Right cardiac atrium (tissue), 5 donors: ENCODE measurements at regions not wholly inside any gene's neighbourhood (a gene's known extent, or its start where the extent isn't known, plus 50 kb on each side); places are given as distances from the start of the nearest gene placed in this dataset.
"Not testable (repeated sequence)": the region's sequence is repeated elsewhere in the genome, so short reads cannot be mapped to it uniquely, and the experiment has no call there.

Experiments
- ATAC-seq, 2 donors: fragments of 200-7000 bp; cut with Tn5 transposase; one replicate each; pipeline versions ENCODE4 v1.8.0 to v1.9.1; 2020; ENCODE audit warnings: moderate library complexity in 2 of 2, mild to moderate bottlenecking in 1 of 2
- DNase-seq, 3 donors: peaks; one replicate each; pipeline ENCODE4 v3.0.0-alpha.2; 2020
- H3K27ac ChIP-seq: one replicate; pipeline ENCODE4 v1.5.1; 2013; ENCODE audit warnings: mild to moderate bottlenecking, low read length, control low read depth, moderate library complexity
- H3K27me3 ChIP-seq: one replicate; pipeline ENCODE4 v1.6.1; 2013; ENCODE audit not compliant: control insufficient read depth, insufficient read depth
- H3K4me1 ChIP-seq: one replicate; pipeline ENCODE4 v1.6.1; 2013; ENCODE audit warnings: low read length; ENCODE audit not compliant: control insufficient read depth, insufficient read depth
- H3K4me3 ChIP-seq: one replicate; pipeline ENCODE4 v1.5.1; 2013; ENCODE audit warnings: low read length, control low read depth
- H3K9me3 ChIP-seq: one replicate; pipeline ENCODE4 v1.6.1; 2013; ENCODE audit warnings: low read length; ENCODE audit not compliant: control insufficient read depth
- WGBS: extraction: QIAGEN DNeasy Blood & Tissue Kit; methylation state at CpG from one replicate; pipeline ENCODE4 v1.1.7; 2013; 5-methylcytosine and 5-hydroxymethylcytosine counted together
- intact Hi-C, 4 donors: fragments of 100-400 bp; cut with DNase I; formaldehyde crosslinking; loops; one replicate each; pipeline versions ENCODE4 v1.11.0 to v1.14.0; 2022 to 2023
- donor health status: healthy with polysubstance abuse.
- donor health status: DM: no; HTN: yes; CAD: no.
- donor health status: DM: no; HTN: no; CAD: no.
- donor health status: DM: no; HTN: yes; CAD: no; lungs with severe emphysema.
- donor health status: DM: yes; HTN: yes; CAD: no.

DNA sequence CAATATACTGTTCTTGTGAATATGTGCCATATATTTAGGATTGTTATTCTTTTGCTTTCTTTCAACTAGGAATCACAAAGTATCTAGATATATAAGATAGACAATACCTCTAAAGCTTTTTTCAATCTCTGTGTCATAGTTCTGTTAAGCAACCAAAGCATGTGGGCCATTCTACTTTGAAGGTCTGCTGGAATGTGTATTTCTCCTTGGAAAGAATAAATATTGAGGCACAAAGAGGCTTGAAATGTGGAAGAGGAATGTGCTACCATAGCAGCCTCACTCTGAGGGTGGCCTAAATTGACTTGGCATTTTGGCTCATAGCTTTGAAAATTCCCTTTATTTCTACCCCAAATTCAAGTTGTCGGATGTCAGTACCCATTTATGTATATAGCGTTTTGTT, 488.5 kb upstream of the MAN1A1 start:
- Histone ChIP-seq H3K27ac (no peak overlapping the region), H3K4me3 (no peak overlapping the region), H3K9me3 (no peaks in the 10 kb centered on the region), H3K4me1 (no peaks in the 10 kb centered on the region), H3K27me3 (no peaks in the 10 kb centered on the region)
- intact Hi-C loops, result no loop called here
- DNase-seq (no peak), ATAC-seq (no peak)
- WGBS, result 95% methylated on average over 2 of the region's 2 CpGs

DNA sequence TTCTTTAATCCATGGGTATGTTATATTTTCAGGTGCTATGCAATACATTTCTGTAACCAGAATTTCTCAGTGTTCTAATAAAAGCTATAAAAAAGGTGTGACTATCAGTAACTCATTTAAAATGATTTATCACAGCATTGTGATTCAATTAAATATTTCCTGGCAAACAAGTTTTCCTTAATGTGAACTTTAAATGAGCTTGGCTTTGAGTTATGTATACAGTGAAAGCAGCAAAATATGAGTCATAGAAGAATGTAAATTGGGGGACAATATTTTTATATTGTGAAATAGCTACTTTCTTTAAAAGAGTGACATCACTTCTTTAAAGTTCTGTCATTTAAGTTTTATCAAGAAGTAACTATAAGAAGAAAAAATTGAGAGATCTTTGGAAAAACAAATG, 484.9 kb upstream of the MAN1A1 start:
- H3K9me3 ChIP-seq, result no peaks in the 10 kb centered on the region
- H3K27me3 ChIP-seq, result no peaks in the 10 kb centered on the region
- intact Hi-C loops, result no loop called here
- DNase-seq (no peak), ATAC-seq (no peak)
- no peak overlapping the region for H3K27ac ChIP-seq
- H3K4me3 ChIP-seq, result no peak overlapping the region
- H3K4me1 ChIP-seq, result no peaks in the 10 kb centered on the region

DNA sequence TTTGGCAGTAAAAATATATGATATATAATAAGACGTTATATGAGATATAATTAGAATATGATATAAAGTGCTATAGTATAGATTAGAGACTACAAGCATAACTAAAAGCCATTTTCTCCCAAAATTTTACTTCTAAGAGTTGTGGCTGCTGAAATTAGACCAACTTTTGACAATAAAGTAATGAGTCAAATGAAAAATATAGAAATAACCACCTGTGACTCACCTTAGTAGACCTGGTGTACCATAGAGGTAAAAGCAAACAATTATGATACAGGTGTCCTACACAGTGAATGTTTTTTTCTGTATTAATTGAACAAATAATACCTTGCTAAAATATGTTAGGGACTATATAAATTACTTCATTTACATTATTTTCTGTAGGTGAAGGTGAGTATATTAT, 482.9 kb upstream of the MAN1A1 start:
- Histone ChIP-seq H3K4me3 (no peak overlapping the region), H3K4me1 (no peaks in the 10 kb centered on the region), H3K9me3 (no peaks in the 10 kb centered on the region), H3K27ac (no peak overlapping the region), H3K27me3 (no peaks in the 10 kb centered on the region)
- no peak for DNase-seq
- intact Hi-C loops, result no loop called here
- no peak for ATAC-seq
- WGBS, result 53% methylated on average over 1 of the region's 1 CpG

DNA sequence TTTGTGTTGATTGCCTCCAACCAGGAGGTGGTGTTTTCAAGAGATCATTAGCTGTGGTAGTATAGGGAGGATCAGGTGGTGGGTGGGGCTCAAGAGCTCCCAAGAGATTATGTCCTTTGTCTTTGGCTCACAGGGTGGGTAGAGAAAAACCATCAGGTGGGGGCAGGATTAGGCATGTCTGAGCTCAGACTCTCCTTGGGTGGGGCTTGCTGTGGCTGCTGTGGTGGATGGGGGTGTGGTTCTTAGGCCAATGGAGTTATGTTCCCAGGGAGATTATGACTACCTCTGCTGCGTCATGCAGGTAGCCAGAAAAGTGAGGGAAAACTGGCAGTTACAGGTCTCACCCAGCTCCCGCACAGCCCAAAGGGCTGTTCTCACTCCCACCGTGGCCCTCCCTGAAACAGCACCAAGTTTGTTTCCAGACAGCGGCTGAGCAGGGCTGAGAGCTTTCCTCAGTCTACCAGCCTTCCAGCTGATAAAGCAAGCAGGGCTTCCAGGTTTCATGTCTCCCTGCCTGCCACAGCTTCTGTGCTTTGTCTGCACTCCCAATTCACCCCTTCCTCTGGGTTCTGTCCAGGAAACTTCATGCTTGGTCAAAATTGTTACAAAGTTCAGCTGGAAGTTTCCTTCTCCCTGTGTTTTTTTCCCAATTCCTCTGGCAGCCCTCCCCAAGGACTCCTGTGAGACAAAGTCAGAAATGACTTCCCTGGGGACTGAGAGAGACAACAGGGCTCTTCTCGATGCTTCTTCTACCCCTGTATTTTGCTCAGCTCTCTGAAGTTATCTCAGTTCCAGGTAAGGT, 481.1 kb upstream of the MAN1A1 start:
- no peak overlapping the region for H3K4me3 ChIP-seq
- H3K4me1 ChIP-seq, result no peaks in the 10 kb centered on the region
- intact Hi-C loops, result no loop called here
- WGBS, result 62% methylated on average over 5 of the region's 5 CpGs
- no peak overlapping the region for H3K27ac ChIP-seq
- H3K9me3 ChIP-seq, result no peaks in the 10 kb centered on the region
- H3K27me3 ChIP-seq, result no peaks in the 10 kb centered on the region
- ATAC-seq, result no peak
- no peak for DNase-seq

DNA sequence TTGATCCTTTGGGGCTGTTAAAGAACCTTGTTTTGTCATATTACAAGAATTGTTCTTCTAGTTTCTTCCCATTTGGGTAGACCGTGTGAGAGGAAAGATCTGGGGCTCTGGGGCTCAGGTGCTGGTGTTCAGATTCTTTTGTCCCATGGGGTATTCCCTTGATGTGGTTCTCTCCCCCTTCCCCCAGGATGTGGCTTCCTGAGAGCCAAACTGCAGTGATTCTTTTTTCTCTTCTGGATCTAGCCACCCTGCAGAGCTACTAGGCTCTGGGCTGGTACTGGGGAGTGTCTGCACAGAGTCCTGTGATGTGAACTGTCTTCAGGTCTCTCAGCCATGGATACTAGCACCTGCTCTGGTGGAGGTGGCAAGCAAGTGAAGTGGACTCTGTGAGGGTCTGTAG, 480.5 kb upstream of the MAN1A1 start:
- H3K27ac ChIP-seq, result no peak overlapping the region
- no peak overlapping the region for H3K4me3 ChIP-seq
- H3K9me3 ChIP-seq, result no peaks in the 10 kb centered on the region
- H3K4me1 ChIP-seq, result no peaks in the 10 kb centered on the region
- no peak for DNase-seq
- WGBS, result 85% methylated on average over 1 of the region's 1 CpG
- no peak for ATAC-seq
- no peaks in the 10 kb centered on the region for H3K27me3 ChIP-seq
- intact Hi-C loops, result no loop called here

DNA sequence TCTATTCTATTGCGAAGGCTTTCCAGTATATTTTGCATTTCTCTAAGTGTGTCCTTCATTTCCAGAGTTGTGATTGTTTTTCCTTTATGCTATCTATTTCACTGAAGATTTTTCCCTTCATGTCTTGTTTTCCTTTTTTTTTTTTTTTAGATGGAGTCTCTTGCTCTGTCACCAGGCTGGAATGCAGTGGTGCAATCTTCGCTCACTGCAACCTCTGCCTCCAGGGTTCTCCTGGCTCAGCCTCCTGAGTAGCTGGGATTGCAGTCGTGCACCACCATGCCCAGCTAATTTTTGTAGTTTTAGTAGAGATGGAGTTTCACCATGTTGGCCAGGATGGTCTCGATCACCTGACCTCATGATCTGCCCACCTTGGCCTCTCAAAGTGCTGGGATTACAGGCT, 479.9 kb upstream of the MAN1A1 start:
- ATAC-seq, H3K4me1 ChIP-seq, H3K27ac ChIP-seq, H3K4me3 ChIP-seq, H3K27me3 ChIP-seq, intact Hi-C loops, H3K9me3 ChIP-seq, DNase-seq: not testable (repeated sequence)
- 91% methylated on average over 4 of the region's 4 CpGs for WGBS

DNA sequence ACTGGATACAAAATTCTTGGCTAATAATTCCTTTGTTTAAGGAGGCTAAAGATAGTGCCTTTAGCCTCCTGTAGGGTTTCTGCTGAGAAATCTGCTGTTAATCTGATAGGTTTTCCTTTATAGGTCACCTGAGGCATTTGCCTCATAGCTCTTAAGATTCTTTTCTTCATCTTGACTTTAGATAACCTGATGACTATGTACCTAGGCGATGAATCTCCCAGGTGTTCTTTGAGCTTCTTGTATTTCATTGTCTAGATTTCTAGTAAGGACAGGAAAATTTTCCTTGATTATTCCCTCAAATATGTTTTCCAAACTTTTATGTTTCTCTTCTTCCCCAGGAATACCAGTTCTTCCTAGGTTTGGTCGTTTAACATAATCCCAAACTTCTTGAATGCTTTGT, 479.4 kb upstream of the MAN1A1 start:
- H3K4me1 ChIP-seq, result no peaks in the 10 kb centered on the region
- intact Hi-C loops, result no loop called here
- ATAC-seq (no peak), DNase-seq (no peak)
- H3K4me3 ChIP-seq, result no peak overlapping the region
- no peaks in the 10 kb centered on the region for H3K27me3 ChIP-seq
- 94% methylated on average over 2 of the region's 2 CpGs for WGBS
- H3K9me3 ChIP-seq, result no peaks in the 10 kb centered on the region
- H3K27ac ChIP-seq, result no peak overlapping the region

DNA sequence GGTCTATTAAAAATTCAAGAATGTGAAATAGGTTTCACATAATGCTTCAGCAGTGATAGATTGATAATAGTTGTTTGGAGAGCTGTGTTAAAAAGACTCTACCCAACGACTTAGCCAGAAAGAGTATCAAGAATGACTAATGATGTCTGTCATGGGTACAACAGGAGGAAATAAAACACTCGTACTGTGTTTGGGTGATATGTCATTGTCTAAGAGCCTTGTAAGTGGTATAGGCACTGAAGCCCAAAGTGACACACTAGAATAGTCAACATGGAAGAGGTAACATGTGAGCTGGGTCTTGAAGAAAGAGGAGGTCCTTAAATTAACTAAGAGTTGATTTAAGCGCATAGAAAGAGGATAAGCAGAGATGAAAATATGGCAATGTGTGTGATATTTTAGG, 471.8 kb upstream of the MAN1A1 start:
- Histone ChIP-seq H3K9me3 (no peaks in the 10 kb centered on the region), H3K27ac (no peak overlapping the region), H3K27me3 (no peaks in the 10 kb centered on the region), H3K4me3 (no peak overlapping the region), H3K4me1 (no peaks in the 10 kb centered on the region)
- ATAC-seq (no peak), DNase-seq (no peak)
- 53% methylated on average over 3 of the region's 3 CpGs for WGBS
- intact Hi-C loops, result no loop called here

DNA sequence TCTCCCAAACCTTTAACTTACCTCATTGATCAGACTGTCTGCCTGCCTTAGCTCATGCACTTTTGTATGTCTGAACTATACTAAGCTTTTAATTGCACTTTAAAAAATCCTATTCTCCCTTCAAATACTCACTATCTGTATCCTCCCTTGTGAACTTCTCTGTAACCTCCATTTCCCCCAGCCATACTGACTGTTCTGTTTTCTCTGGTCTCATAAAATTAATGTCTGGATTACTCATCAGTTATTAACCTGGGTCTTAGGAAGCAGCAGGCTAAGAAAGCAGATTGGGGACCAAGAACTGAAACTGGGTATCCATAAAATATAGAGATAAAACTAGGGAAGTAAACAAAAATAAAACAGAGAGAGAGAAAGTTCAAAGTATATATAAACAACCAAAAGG, 469.3 kb upstream of the MAN1A1 start:
- no peak for ATAC-seq
- Histone ChIP-seq H3K27ac (no peak overlapping the region), H3K9me3 (no peaks in the 10 kb centered on the region), H3K4me1 (no peaks in the 10 kb centered on the region), H3K27me3 (no peaks in the 10 kb centered on the region), H3K4me3 (no peak overlapping the region)
- DNase-seq, result no peak
- intact Hi-C loops, result no loop called here

DNA sequence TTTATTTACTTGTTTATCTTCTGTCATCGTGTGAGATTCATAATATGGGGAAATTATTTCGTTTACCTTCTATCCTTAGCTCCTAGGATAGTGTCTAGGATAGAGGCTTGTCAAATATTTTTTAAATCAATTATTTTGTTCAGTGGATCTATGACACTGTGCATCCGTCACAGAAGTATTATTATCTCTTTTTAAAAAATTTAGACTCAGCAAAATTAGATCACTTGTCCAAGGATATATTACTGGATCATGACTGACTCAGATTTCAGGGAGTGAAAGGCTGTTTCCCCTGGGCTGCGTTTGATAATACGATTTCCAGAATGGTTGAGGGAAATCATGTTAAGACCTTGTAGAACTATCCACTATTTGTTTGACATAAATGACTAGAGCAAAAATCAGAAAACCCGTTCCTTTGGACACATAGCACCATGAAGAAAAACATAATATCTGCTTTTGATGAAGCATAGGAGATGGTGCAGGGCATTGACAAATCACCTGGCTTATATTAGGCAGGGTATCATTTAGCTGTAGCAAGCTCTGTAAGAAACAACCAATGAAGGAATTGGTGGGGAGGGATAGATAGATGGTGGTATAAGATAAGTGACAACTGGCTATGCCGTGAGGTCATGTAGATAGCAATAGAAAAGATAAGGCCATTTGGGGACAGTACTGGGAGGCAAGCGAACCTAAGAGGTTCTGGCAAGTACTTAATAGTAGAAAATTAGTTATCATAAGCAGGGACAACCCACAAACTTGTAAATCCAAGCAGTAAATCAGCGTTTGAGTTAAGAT, 465.2 kb upstream of the MAN1A1 start:
- H3K4me3 ChIP-seq, result no peak overlapping the region
- 75% methylated on average over 9 of the region's 9 CpGs for WGBS
- H3K9me3 ChIP-seq, result no peaks in the 10 kb centered on the region
- intact Hi-C loops, result no loop called here
- no peaks in the 10 kb centered on the region for H3K4me1 ChIP-seq
- H3K27me3 ChIP-seq, result no peaks in the 10 kb centered on the region
- DNase-seq (no peak), ATAC-seq (no peak)
- no peak overlapping the region for H3K27ac ChIP-seq

DNA sequence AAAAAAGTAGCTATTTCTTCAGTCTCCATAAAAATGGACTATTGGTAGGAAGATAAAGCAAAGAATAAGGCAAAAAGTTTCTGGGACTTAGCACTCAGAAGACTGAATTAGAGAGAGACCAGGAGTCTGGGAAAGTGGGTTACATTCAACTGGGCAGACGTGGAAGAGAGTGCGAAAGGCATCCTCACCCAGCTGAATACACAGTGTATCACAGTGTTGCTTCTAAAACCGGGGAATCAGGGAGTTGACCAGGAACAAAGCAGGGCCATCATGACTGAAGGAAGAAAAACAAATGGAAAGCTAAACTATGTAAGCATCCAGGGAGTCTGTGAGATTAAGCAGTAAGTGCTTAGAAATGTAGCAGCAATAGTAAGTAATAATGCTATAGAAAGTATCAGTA, 452.9 kb upstream of the MAN1A1 start:
- Histone ChIP-seq H3K4me3 (no peak overlapping the region), H3K27ac (no peak overlapping the region), H3K27me3 (no peaks in the 10 kb centered on the region), H3K9me3 (no peaks in the 10 kb centered on the region), H3K4me1 (no peaks in the 10 kb centered on the region)
- intact Hi-C loops, result no loop called here
- ATAC-seq (no peak), DNase-seq (no peak)
- WGBS, result 75% methylated on average over 3 of the region's 3 CpGs
